OCI-LY1 (cell line): ENCODE measurements at regions not wholly inside any gene's neighbourhood (a gene's known extent, or its start where the extent isn't known, plus 50 kb on each side); places are given as distances from the start of the nearest gene placed in this dataset.

Experiments
- H2AFZ ChIP-seq: fragments of 200-600 bp; sonication (generic), shearing (Covaris generic); 2 replicates; pipeline ENCODE4 v1.6.0; 2014; ENCODE audit warnings: antibody characterized with exemption, mild to moderate bottlenecking, low read length
- H3F3A ChIP-seq: fragments of 200-600 bp; sonication (generic), shearing (Covaris generic); 2 replicates; pipeline ENCODE4 v1.6.0; 2014; ENCODE audit warnings: mild to moderate bottlenecking, antibody characterized with exemption, low read length, moderate library complexity; ENCODE audit not compliant: insufficient read depth
- H3K27ac ChIP-seq: fragments of 200-600 bp; sonication (generic); 2 replicates; pipeline ENCODE4 v1.5.1; 2014; ENCODE audit warnings: low read length, mixed run types, mild to moderate bottlenecking, low read depth; ENCODE audit not compliant: poor library complexity, severe bottlenecking
- H3K27me3 ChIP-seq: fragments of 200-600 bp; sonication (generic); 2 replicates; pipeline ENCODE4 v1.6.0; 2014; ENCODE audit warnings: antibody characterized with exemption, mild to moderate bottlenecking, low read length, moderate library complexity; ENCODE audit not compliant: insufficient read depth
- H3K36me3 ChIP-seq: fragments of 200-600 bp; sonication (generic); 2 replicates; pipeline ENCODE4 v1.6.1; 2014; ENCODE audit warnings: mild to moderate bottlenecking, antibody characterized with exemption, low read length, moderate library complexity, mixed read lengths; ENCODE audit not compliant: insufficient read depth
- H3K4me1 ChIP-seq: fragments of 200-600 bp; sonication (generic); 2 replicates; pipeline ENCODE4 v1.5.1; 2014; ENCODE audit warnings: mild to moderate bottlenecking, low read length, moderate library complexity; ENCODE audit not compliant: insufficient read depth, severe bottlenecking
- H3K4me2 ChIP-seq: fragments of 200-600 bp; sonication (generic), shearing (Covaris generic); 2 replicates; pipeline ENCODE4 v1.6.1; 2014; ENCODE audit warnings: low read length
- H3K4me3 ChIP-seq: fragments of 200-600 bp; sonication (generic); 2 replicates; pipeline ENCODE4 v1.5.1; 2014; ENCODE audit warnings: low read length, low read depth, mild to moderate bottlenecking, mixed read lengths; ENCODE audit not compliant: poor library complexity, severe bottlenecking
- H3K79me2 ChIP-seq: fragments of 200-600 bp; shearing (Covaris generic); 2 replicates; pipeline ENCODE4 v1.6.1; 2016; ENCODE audit warnings: mixed run types, low read length, mixed read lengths; ENCODE audit not compliant: insufficient read depth
- H3K9ac ChIP-seq: fragments of 200-600 bp; sonication (generic), shearing (Covaris generic); 2 replicates; pipeline ENCODE4 v1.6.1; 2014; ENCODE audit warnings: mild to moderate bottlenecking, low read length, mixed read lengths
- H3K9me2 ChIP-seq: fragments of 200-600 bp; sonication (generic), shearing (Covaris generic); 2 replicates; pipeline ENCODE4 v1.6.1; 2014; ENCODE audit warnings: low read depth, mild to moderate bottlenecking, low read length, mixed read lengths
- H3K9me3 ChIP-seq: fragments of 200-600 bp; shearing (Covaris generic); 2 replicates; pipeline ENCODE4 v1.6.1; 2014; ENCODE audit warnings: low read length, mixed read lengths
- H4K20me1 ChIP-seq: fragments of 200-600 bp; sonication (generic), shearing (Covaris generic); 2 replicates; pipeline ENCODE4 v1.6.0; 2016; ENCODE audit warnings: mild to moderate bottlenecking, low read length; ENCODE audit not compliant: insufficient read depth
- EZH2 ChIP-seq: fragments of 200-600 bp; sonication (generic), shearing (Covaris generic); IDR thresholded peaks from 2 replicates; pipeline ENCODE4 v1.8.0; 2017; ENCODE audit warnings: borderline replicate concordance, mixed run types, mild to moderate bottlenecking, antibody characterized with exemption, low read length, moderate library complexity, mixed read lengths
- TF ChIP-seq, protein P1 (sequence below): fragments of 200-600 bp; sonication (generic), shearing (Covaris generic); IDR thresholded peaks from 2 replicates; pipeline ENCODE4 v1.5.1; 2017; ENCODE audit warnings: mild to moderate bottlenecking, antibody characterized with exemption, low read length, moderate library complexity, mixed read lengths

- no peaks in the 10 kb centered on the region for H3K4me1 ChIP-seq
- no peak overlapping the region for H3K4me2 ChIP-seq
- H3K4me3 ChIP-seq = no peak overlapping the region
- no peaks in the 10 kb centered on the region for H3K9me2 ChIP-seq
- H2AFZ ChIP-seq = no peak overlapping the region
- H3K9me3 ChIP-seq = no peaks in the 10 kb centered on the region
- no peaks in the 10 kb centered on the region for H3K36me3 ChIP-seq
- no peak overlapping the region for H3K9ac ChIP-seq
- no peak for TF ChIP-seq EZH2
- TF ChIP-seq, protein P1, sequence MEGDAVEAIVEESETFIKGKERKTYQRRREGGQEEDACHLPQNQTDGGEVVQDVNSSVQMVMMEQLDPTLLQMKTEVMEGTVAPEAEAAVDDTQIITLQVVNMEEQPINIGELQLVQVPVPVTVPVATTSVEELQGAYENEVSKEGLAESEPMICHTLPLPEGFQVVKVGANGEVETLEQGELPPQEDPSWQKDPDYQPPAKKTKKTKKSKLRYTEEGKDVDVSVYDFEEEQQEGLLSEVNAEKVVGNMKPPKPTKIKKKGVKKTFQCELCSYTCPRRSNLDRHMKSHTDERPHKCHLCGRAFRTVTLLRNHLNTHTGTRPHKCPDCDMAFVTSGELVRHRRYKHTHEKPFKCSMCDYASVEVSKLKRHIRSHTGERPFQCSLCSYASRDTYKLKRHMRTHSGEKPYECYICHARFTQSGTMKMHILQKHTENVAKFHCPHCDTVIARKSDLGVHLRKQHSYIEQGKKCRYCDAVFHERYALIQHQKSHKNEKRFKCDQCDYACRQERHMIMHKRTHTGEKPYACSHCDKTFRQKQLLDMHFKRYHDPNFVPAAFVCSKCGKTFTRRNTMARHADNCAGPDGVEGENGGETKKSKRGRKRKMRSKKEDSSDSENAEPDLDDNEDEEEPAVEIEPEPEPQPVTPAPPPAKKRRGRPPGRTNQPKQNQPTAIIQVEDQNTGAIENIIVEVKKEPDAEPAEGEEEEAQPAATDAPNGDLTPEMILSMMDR = no peak
- H3K79me2 ChIP-seq = no peaks in the 10 kb centered on the region
- H4K20me1 ChIP-seq = no peaks in the 10 kb centered on the region
- no peaks in the 10 kb centered on the region for H3K27me3 ChIP-seq
- H3K27ac ChIP-seq = no peak overlapping the region
- H3F3A ChIP-seq = no peaks in the 10 kb centered on the region
These were observed 1153.0 kb upstream of the CDH18 start for GRCh38 chr5:21140987-21141386.

- Histone ChIP-seq H3K4me1 (no peaks in the 10 kb centered on the region), H3K27ac (no peak overlapping the region), H3K79me2 (no peaks in the 10 kb centered on the region), H3F3A (no peaks in the 10 kb centered on the region), H3K4me2 (no peak overlapping the region), H3K9ac (no peak overlapping the region), H3K36me3 (no peaks in the 10 kb centered on the region), H3K9me3 (no peaks in the 10 kb centered on the region), H3K9me2 (no peaks in the 10 kb centered on the region), H4K20me1 (no peaks in the 10 kb centered on the region; the same call in 1 of the 2 replicates), H3K27me3 (no peaks in the 10 kb centered on the region), H2AFZ (no peak overlapping the region), H3K4me3 (no peak overlapping the region)
- TF ChIP-seq, protein P1 = no peak
- no peak for TF ChIP-seq EZH2
These were observed 1138.2 kb upstream of the CDH18 start for GRCh38 chr5:21126236-21126635.

GRCh38 chr5:21125238-21125983 is 1137.4 kb upstream of the CDH18 start:
- Histone ChIP-seq H3K36me3 (no peaks in the 10 kb centered on the region), H2AFZ (no peak overlapping the region), H3K4me2 (no peak overlapping the region), H3K9me2 (no peaks in the 10 kb centered on the region), H3K4me1 (no peaks in the 10 kb centered on the region), H3K27ac (no peak overlapping the region), H3K79me2 (no peaks in the 10 kb centered on the region), H3K9me3 (no peaks in the 10 kb centered on the region), H3K4me3 (no peak overlapping the region), H3F3A (no peaks in the 10 kb centered on the region), H3K9ac (no peak overlapping the region), H3K27me3 (no peaks in the 10 kb centered on the region), H4K20me1 (no peaks in the 10 kb centered on the region; the same call in 1 of the 2 replicates)
- TF ChIP-seq EZH2 = no peak
- TF ChIP-seq, protein P1 = no peak
